Effector memory CD8-positive, alpha-beta T cell (primary cell): ENCODE measurements at regions not wholly inside any gene's neighbourhood (a gene's known extent, or its start where the extent isn't known, plus 50 kb on each side); places are given as distances from the start of the nearest gene placed in this dataset.
"Not testable (repeated sequence)": the region's sequence is repeated elsewhere in the genome, so short reads cannot be mapped to it uniquely, and the experiment has no call there.

ENCODE experiments used
- ATAC-seq: fragments of 150-1000 bp; cut with Tn5 transposase; replicated peaks from 2 replicates; pipeline ENCODE4 v1.10.0; 2021; ENCODE audit warnings: mild to moderate bottlenecking, moderate library complexity
- DNase-seq, 3 experiments: peaks; one replicate each; pipeline ENCODE4 v3.0.0; 2021
- H3K27ac Mint-ChIP-seq, 2 donors: one replicate each; pipeline ENCODE4 v1.8.0; 2022; ENCODE audit warnings: mild to moderate bottlenecking in 2 of 2, mixed read lengths in 2 of 2, moderate library complexity in 2 of 2
- H3K27me3 Mint-ChIP-seq, 2 donors: one replicate each; pipeline ENCODE4 v1.8.0; 2022; ENCODE audit warnings: mixed read lengths in 2 of 2
- H3K36me3 Mint-ChIP-seq: one replicate; pipeline ENCODE4 v1.8.0; 2022; ENCODE audit warnings: mild to moderate bottlenecking, moderate library complexity, mixed read lengths; ENCODE audit not compliant: insufficient read depth
- H3K4me1 Mint-ChIP-seq, 2 donors: one replicate each; pipeline ENCODE4 v1.8.0; 2022; ENCODE audit warnings: low read depth in 2 of 2, mixed read lengths in 2 of 2
- H3K4me3 Mint-ChIP-seq, 2 donors: one replicate each; pipeline ENCODE4 v1.8.0; 2022; ENCODE audit warnings: mild to moderate bottlenecking in 2 of 2, mixed read lengths in 2 of 2, moderate library complexity in 2 of 2
- H3K9me3 Mint-ChIP-seq, 2 donors: one replicate each; pipeline ENCODE4 v1.8.0; 2022; ENCODE audit warnings: mixed read lengths in 2 of 2

DNA sequence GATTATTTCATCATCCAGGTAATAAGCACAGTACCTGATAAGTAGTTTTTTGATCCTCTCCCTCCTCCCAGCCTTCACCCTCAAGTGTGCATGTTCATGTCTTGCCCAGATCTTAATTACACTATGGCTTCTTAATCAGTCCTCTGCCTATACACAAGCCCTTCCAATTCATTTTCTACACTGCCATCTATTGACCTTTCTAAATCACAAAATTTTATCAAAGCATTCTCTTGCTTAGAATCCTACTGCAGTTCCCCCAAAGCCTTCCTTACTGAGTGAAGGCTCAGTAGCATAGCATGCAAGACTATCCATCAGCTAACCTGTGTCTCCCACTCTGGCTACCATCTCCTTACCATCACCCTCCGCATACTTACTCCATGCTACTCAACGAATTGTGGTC is 51.3 kb downstream of the ASAH2 start:
- H3K4me1 Mint-ChIP-seq, H3K27ac Mint-ChIP-seq, H3K4me3 Mint-ChIP-seq, H3K9me3 Mint-ChIP-seq, DNase-seq, H3K36me3 Mint-ChIP-seq: not testable (repeated sequence)
- ATAC-seq, result peak; percentile 33
- peaks cover 10 to 12% of the 10 kb centered on the region in 2 donors for H3K27me3 Mint-ChIP-seq

DNA sequence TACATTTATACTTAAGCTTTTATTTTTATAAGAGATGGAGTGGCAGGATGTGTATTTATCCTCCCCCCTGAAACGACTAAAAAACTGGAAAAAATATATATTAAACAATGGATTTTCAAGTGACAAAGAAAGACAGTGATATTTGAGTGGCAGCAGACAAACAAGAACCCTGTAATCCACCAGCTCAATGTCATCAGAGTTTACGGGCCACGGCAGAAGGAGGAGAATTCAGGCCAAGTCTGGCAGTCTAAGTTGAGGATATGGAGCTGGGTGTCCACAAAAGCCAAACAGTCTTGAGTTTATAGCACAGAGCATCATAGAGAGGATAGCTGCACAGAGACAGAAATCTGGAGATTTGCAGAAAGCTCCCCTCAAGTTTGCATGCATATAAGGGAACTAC is 58.2 kb downstream of the ASAH2 start:
- not testable (repeated sequence) for H3K36me3 Mint-ChIP-seq, H3K4me1 Mint-ChIP-seq, ATAC-seq, H3K27ac Mint-ChIP-seq, DNase-seq, H3K9me3 Mint-ChIP-seq, H3K4me3 Mint-ChIP-seq, H3K27me3 Mint-ChIP-seq
